HCT116 (cell line): ENCODE measurements at regions not wholly inside any gene's neighbourhood (a gene's known extent, or its start where the extent isn't known, plus 50 kb on each side); places are given as distances from the start of the nearest gene placed in this dataset.

Experiments used
- ATAC-seq: fragments of 200-7000 bp; cut with Tn5 transposase; 2 replicates; pipeline ENCODE4 v1.9.1; 2020; ENCODE audit warnings: mild to moderate bottlenecking, moderate library complexity
- BruUV-seq: library from RNA; stranded (reverse); fragments of 400-500 nt; replicated peaks from 2 replicates; lab custom pipeline; 2021; lab: Mats Ljungman, UMichigan
- CTCF ChIA-PET: fragments of 300-600 bp; sonication (Branson Sonifier 250); formaldehyde crosslinking; loops from one replicate; lab custom pipeline; 2021; ENCODE audit warnings: antibody characterized with exemption; lab: Charles Lee
- POLR2A ChIA-PET: fragments of 300-600, 350-600 bp; sonication (Branson Sonifier 250); formaldehyde crosslinking; loops from one replicate; lab custom pipeline; 2021; ENCODE audit warnings: antibody characterized with exemption; lab: Charles Lee
- RAD21 ChIA-PET, 2 experiments: fragments of 300-600 bp; sonication (Branson Sonifier 250); formaldehyde crosslinking; loops; one replicate each; lab custom pipeline; 2023; ENCODE audit warnings: low total read pairs in 2 of 2; ENCODE audit not compliant: uncharacterized antibody in 2 of 2, unreplicated experiment in 2 of 2, low non-redundant PET in 1 of 2; lab: Charles Lee
- DNase-seq: peaks from one replicate; pipeline ENCODE4 v3.0.0-alpha.2; 2010; ENCODE audit warnings: low read depth, low spot score
- H2AFZ ChIP-seq: fragments of 200-600 bp; shearing (Covaris generic), sonication (generic); 2 replicates; pipeline ENCODE4 v1.6.1; 2017; ENCODE audit warnings: low read depth, mixed run types, mixed read lengths, antibody characterized with exemption, low read length; ENCODE audit not compliant: poor library complexity, severe bottlenecking
- H3K27ac ChIP-seq: 2 replicates; pipeline ENCODE4 v1.5.1; 2012; ENCODE audit warnings: low read depth, low read length
- H3K27me3 ChIP-seq: fragments of 200-600 bp; sonication (generic); 2 replicates; pipeline ENCODE4 v1.6.1; 2016; ENCODE audit warnings: mixed run types, low read length, mixed read lengths; ENCODE audit not compliant: insufficient read depth
- H3K36me3 ChIP-seq, 2 experiments: fragments of 200-500 bp in 1 of 2; fragments of 200-600 bp in 1 of 2; sonication (Bioruptor generic) in 1 of 2; sonication (generic) in 1 of 2; 2 replicates each; pipeline versions ENCODE4 v1.5.1 to v1.6.1; 2014 to 2016; ENCODE audit warnings: low read length in 2 of 2, inconsistent platforms in 1 of 2, mixed read lengths in 1 of 2, mixed run types in 1 of 2; ENCODE audit not compliant: insufficient read depth in 2 of 2, control insufficient read depth in 1 of 2
- H3K4me1 ChIP-seq, 2 experiments: fragments of 200-600 bp in 1 of 2; sonication (generic) in 1 of 2; 2 replicates each; pipeline versions ENCODE4 v1.5.1 to v1.6.1; 2012 to 2017; ENCODE audit warnings: low read length in 2 of 2, inconsistent platforms in 1 of 2, mild to moderate bottlenecking in 1 of 2, mixed read lengths in 1 of 2, mixed run types in 1 of 2, moderate library complexity in 1 of 2; ENCODE audit not compliant: insufficient read depth in 2 of 2, control insufficient read depth in 1 of 2
- H3K4me2 ChIP-seq: fragments of 200-600 bp; sonication (generic); 2 replicates; pipeline ENCODE4 v1.6.1; 2017; ENCODE audit warnings: mixed run types, low read length, mixed read lengths
- H3K4me3 ChIP-seq, 2 experiments: fragments of 200-600 bp in 1 of 2; sonication (generic) in 1 of 2; replicated peaks in 1 of 2; 2 replicates each; pipeline ENCODE4 v1.5.1; 2011 to 2016; ENCODE audit warnings: low read length in 2 of 2, control low read depth in 1 of 2, low read depth in 1 of 2, mild to moderate bottlenecking in 1 of 2, mixed read lengths in 1 of 2, mixed run types in 1 of 2
- H3K79me2 ChIP-seq: fragments of 200-600 bp; sonication (generic); 2 replicates; pipeline ENCODE4 v1.6.1; 2017; ENCODE audit warnings: mild to moderate bottlenecking, mixed run types, low read length, moderate library complexity, mixed read lengths; ENCODE audit not compliant: insufficient read depth
- H3K9ac ChIP-seq: fragments of 200-600 bp; sonication (generic); 2 replicates; pipeline ENCODE4 v1.6.1; 2016; ENCODE audit warnings: low read length, mixed read lengths
- H3K9me2 ChIP-seq: fragments of 200-600 bp; sonication (generic), shearing (Covaris generic); 2 replicates; pipeline ENCODE4 v1.6.1; 2017; ENCODE audit warnings: mixed run types, mild to moderate bottlenecking, moderate library complexity; ENCODE audit not compliant: insufficient read depth
- H3K9me3 ChIP-seq, 2 experiments: fragments of 200-500 bp in 1 of 2; fragments of 200-600 bp in 1 of 2; sonication (Bioruptor generic) in 1 of 2; sonication (generic) in 1 of 2; 2 replicates each; pipeline ENCODE4 v1.6.1; 2014 to 2017; ENCODE audit warnings: low read length in 2 of 2, mixed read lengths in 2 of 2, inconsistent platforms in 1 of 2, low read depth in 1 of 2, mild to moderate bottlenecking in 1 of 2, mixed run types in 1 of 2, moderate library complexity in 1 of 2; ENCODE audit not compliant: control insufficient read depth in 1 of 2, insufficient read depth in 1 of 2
- H4K20me1 ChIP-seq: fragments of 200-600 bp; sonication (generic), shearing (Covaris generic); 2 replicates; pipeline ENCODE4 v1.6.1; 2017; ENCODE audit warnings: mixed run types, mild to moderate bottlenecking, moderate library complexity; ENCODE audit not compliant: insufficient read depth
- CEBPB ChIP-seq: IDR thresholded peaks from 2 replicates; pipeline ENCODE4 v1.6.1; 2012; ENCODE audit warnings: low read depth
- EGR1 ChIP-seq: IDR thresholded peaks from 2 replicates; pipeline ENCODE4 v1.6.1; 2012; ENCODE audit warnings: low read depth
- EZH2 ChIP-seq: fragments of 200-600 bp; sonication (generic); IDR thresholded peaks from 2 replicates; pipeline ENCODE4 v1.6.1; 2017; ENCODE audit warnings: antibody characterized with exemption, mixed run types
- JUND ChIP-seq: IDR thresholded peaks from 2 replicates; pipeline ENCODE4 v1.6.1; 2012
- RAD21 ChIP-seq: IDR thresholded peaks from 2 replicates; pipeline ENCODE4 v1.6.1; 2012; ENCODE audit warnings: low read depth, mild to moderate bottlenecking
- REST ChIP-seq: IDR thresholded peaks from 2 replicates; pipeline ENCODE4 v1.6.1; 2012; ENCODE audit warnings: low read depth
- SIN3A ChIP-seq: IDR thresholded peaks from 2 replicates; pipeline ENCODE4 v1.6.1; 2012; ENCODE audit warnings: low read depth
- SP1 ChIP-seq: IDR thresholded peaks from 2 replicates; pipeline ENCODE4 v1.6.1; 2012; ENCODE audit warnings: low read depth
- SRF ChIP-seq: IDR thresholded peaks from 2 replicates; pipeline ENCODE4 v1.6.1; 2012; ENCODE audit warnings: low read depth
- TCF7L2 ChIP-seq: IDR thresholded peaks from 2 replicates; pipeline ENCODE4 v1.7.0; 2011; ENCODE audit warnings: borderline replicate concordance, inconsistent platforms; ENCODE audit not compliant: insufficient read depth, insufficient read length; ENCODE audit errors: extremely low read depth
- ZFX ChIP-seq: fragments of 450-650 bp; IDR thresholded peaks from 2 replicates; pipeline ENCODE4 v1.6.1; 2017
- intact Hi-C: fragments of 100-400 bp; cut with micrococcal nuclease; formaldehyde crosslinking; loops from 2 replicates; pipeline ENCODE4 v1.10.0; 2022
- TF ChIP-seq, protein P1 (sequence below): IDR thresholded peaks from 2 replicates; pipeline ENCODE4 v1.6.1; 2012

GRCh38 chr1:94661431-94661932 lies 119.9 kb upstream of the F3 start:
- Histone ChIP-seq H3K9me2 (no peaks in the 10 kb centered on the region), H3K4me2 (no peak overlapping the region), H3K27me3 (no peaks in the 10 kb centered on the region), H4K20me1 (no peaks in the 10 kb centered on the region), H3K36me3 (no peaks in the 10 kb centered on the region), H2AFZ (peak overlapping the region; percentile 16), H3K9me3 (no peaks in the 10 kb centered on the region), H3K4me1 (peaks cover 15 to 40% of the 10 kb centered on the region in 2 experiments), H3K27ac (no peak overlapping the region), H3K79me2 (no peaks in the 10 kb centered on the region), H3K4me3 (no peak overlapping the region), H3K9ac (no peak overlapping the region)
- CTCF ChIA-PET: no interaction called here
- intact Hi-C loops: no loop called here
- POLR2A ChIA-PET: no interaction called here
- RAD21 ChIA-PET: no interaction called here
- DNase-seq: no peak
- no peak for ATAC-seq
- TF ChIP-seq SIN3A (no peak), CEBPB (no peak), TCF7L2 (no peak), ZFX (no peak)
- TF ChIP-seq, protein P1, sequence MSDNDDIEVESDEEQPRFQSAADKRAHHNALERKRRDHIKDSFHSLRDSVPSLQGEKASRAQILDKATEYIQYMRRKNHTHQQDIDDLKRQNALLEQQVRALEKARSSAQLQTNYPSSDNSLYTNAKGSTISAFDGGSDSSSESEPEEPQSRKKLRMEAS: no peak
- BruUV-seq: no TSS peak

- H3K79me2 ChIP-seq: no peaks in the 10 kb centered on the region
- H3K4me1 ChIP-seq: peaks cover 15 to 44% of the 10 kb centered on the region in 2 experiments
- peak overlapping the region; percentile 16 for H2AFZ ChIP-seq
- BruUV-seq: no TSS peak
- no peaks in the 10 kb centered on the region for H3K27me3 ChIP-seq
- no peak for TF ChIP-seq SP1
- TF ChIP-seq RAD21: no peak
- TF ChIP-seq SRF: no peak
- TF ChIP-seq EZH2: no peak
- TF ChIP-seq EGR1: no peak
- TF ChIP-seq JUND: no peak
- no peak for TF ChIP-seq REST
- TF ChIP-seq, all 23 proteins: peak for 0
- H4K20me1 ChIP-seq: no peaks in the 10 kb centered on the region
- ChIA-PET RAD21 (no interaction called here), CTCF (no interaction called here), POLR2A (no interaction called here)
- no peak overlapping the region for H3K4me3 ChIP-seq
- H3K9me2 ChIP-seq: no peaks in the 10 kb centered on the region
- ATAC-seq (no peak; the same call in 1 of the 2 replicates), DNase-seq (no peak)
- H3K4me2 ChIP-seq: no peak overlapping the region
- intact Hi-C loops: no loop called here
- H3K9ac ChIP-seq: no peak overlapping the region
- no peak overlapping the region for H3K27ac ChIP-seq
- no peaks in the 10 kb centered on the region for H3K36me3 ChIP-seq
- H3K9me3 ChIP-seq: no peaks in the 10 kb centered on the region
Observed at GRCh38 chr1:94660994-94661393, 119.4 kb upstream of the F3 start.
